8988T (cell line): ENCODE measurements at regions not wholly inside any gene's neighbourhood (a gene's known extent, or its start where the extent isn't known, plus 50 kb on each side); places are given as distances from the start of the nearest gene placed in this dataset.
"Not testable (repeated sequence)": the region's sequence is repeated elsewhere in the genome, so short reads cannot be mapped to it uniquely, and the experiment has no call there.

ENCODE experiments used
- DNase-seq: peaks from one replicate; pipeline ENCODE4 v3.0.0; 2011

DNA sequence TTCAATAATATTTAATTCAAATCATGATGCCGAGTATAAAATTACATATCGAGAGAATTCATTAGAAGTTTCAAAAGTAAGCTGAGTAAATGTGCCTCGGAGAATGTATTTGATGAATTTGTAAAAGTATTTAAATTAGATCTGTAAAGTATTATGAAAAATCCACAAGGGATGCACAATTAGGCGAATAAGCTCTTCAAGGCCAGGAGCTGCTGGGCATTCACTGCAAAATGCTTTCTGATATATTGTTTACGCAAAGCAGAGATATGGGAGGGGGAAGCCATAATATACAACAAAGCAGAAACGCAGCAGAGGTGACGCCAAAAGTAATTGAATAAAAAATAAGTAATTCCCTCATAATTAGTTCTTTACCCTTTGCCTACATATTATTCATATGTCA lies 1121.5 kb upstream of the TENM3 start:
- DNase-seq, result no peak

GRCh38 chr4:181127171-181127570 lies 1116.0 kb upstream of the TENM3 start:
- no peak for DNase-seq

- not testable (repeated sequence) for DNase-seq
Measured at GRCh38 chr4:181130317-181130716, 1112.9 kb upstream of the TENM3 start.

- no peak for DNase-seq
Measured at GRCh38 chr4:181137351-181137750, 1105.9 kb upstream of the TENM3 start.

- no peak for DNase-seq
Measured at GRCh38 chr4:181138116-181138515, 1105.1 kb upstream of the TENM3 start.

DNA sequence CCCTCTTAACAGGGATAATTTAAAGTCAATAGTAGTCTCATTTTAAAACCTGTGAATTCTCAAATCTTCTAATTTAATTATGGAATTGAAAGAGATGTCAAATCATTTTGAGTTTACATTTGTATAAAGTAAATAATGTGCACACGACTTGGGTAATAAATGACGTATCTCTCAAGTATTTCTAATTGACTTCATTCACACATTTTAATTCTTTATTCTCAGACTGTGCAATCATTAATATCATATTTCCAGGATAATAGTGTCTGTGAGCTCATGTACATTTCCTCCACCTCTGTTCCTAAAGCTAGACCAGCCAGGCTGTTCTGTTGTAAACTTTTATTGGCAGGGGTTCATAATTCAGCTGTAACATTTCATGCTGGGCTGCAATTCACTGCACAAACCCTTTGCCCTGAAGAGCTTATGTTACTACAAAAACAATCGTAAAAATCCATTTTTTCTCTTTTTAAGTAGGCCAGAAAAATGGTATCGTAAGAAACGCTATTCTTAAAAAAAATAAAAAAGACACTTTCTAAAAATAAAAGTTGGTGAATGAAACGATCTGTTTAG lies 1103.1 kb upstream of the TENM3 start:
- DNase-seq, result no peak

- no peak for DNase-seq
Measured at GRCh38 chr4:181143250-181143854, 1099.8 kb upstream of the TENM3 start.

DNA sequence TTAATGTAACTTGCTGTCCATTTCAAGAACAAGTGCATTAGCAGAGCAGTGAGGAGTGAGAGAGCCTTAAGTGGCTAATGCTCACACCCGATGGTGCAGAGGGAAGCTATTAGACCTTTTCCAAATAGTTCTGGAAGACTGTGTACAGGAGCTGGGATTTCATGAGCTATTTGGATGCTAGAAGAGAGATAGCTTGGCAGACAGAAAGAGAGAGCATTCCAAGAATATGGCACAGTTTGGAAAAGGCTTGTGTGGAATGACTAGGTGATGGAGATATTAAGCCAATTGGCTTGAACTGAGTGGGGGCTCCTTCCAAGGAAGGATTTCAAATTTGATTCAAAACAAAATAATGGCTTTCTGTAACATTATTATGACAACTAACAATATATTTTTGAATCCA lies 1097.2 kb upstream of the TENM3 start:
- no peak for DNase-seq

DNA sequence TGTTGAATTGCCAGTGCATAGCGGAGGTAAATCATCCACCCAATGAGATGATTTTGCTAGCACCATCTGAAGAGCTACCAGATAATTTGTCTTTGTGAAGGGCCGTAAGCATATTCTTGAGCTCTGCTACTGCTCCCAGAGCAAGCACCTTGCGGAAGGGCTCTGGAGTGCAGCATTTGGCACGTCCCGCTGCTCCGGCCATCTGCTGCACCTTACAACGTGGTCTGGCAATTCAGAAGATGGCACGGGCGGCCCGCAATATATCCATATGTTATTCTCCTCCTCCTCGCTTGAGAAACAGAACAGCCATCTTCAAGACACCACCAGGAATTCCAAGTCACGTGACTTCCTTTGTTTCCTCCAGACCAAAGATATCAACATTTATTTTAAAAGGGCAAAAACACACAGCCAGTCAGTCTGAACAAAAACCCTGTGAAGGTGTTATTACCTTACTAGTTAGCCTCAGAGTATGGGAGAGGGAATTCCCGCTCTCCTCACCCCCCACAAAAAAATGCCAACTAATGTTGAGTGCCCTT lies 1095.7 kb upstream of the TENM3 start:
- DNase-seq, result no peak

DNA sequence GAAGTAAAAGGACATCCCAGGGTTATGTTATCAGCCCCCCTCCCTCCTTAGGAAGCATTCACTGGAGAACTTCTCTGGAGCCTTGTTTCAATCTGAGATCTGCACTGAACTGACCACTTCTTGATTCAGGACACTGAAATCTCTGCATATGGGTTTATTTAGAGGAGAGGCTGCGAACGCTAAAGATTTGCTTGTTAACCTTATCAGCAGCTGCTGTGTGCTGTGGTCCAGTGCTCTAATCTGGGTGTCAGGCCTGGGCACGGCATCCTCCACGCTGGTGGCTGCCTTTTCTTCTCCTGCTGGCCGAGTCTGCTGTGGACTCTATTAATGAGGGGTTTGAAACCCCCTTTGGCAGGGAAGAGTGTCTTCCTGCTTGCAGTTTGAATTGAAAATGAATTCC lies 1094.7 kb upstream of the TENM3 start:
- no peak for DNase-seq

DNA sequence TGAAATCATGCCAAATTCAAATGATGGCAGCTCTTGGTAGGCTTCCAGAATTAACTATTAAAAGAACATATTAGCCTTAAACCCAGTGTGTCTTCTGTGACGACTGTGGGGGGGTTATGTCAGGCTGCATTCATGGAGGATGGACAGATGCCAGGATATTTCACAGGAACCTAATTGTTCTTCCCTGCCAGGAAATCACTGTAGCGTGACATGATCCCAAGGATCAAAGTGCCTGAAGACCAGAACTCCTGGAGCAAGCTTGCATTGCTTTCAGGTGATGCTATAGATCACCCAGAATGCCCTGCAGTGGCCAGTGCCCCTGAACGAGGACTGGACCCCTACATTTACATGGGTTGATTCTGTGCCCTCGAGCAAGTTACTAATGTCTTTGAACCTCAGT lies 1093.0 kb upstream of the TENM3 start:
- no peak for DNase-seq

GRCh38 chr4:181151856-181152255 lies 1091.3 kb upstream of the TENM3 start:
- DNase-seq, result no peak

GRCh38 chr4:181157647-181158046 lies 1085.6 kb upstream of the TENM3 start:
- no peak for DNase-seq

DNA sequence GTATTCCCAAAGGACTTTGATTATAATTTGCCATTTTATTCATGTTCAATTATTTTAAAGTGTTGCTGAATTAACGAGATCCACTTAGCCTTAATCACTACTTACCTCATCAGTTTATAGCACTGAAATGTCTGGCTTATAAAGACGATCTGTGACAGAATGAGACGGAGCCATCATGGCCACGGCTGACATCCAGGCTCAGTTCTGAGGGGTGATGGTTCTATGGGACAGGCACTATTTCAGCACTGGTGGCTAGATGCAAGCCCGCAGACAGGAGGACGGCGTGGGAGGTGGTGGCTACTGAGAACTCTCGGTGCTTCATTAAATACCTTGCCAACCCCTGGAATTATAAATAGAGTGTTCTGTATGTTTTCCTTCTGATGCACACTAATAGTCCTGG lies 1084.2 kb upstream of the TENM3 start:
- DNase-seq, result no peak

GRCh38 chr4:181161669-181162068 lies 1081.5 kb upstream of the TENM3 start:
- no peak for DNase-seq

DNA sequence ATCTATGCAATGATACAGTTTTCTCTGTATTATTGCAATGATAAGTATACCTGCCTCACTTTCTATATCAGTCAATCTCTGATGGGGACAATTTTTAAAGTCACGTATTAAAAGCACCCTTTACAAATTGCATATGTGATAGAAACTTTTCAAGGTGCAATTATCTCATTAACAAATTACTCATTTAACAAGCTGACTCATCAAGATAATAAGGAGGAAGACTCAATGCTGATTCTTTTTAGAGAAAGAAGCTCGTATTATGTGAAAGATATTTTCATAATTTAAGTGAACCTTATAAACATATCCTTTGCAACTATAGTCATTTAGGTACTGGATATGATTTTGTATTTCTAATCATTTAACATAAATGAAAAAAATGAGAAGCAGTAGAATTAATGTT lies 1080.9 kb upstream of the TENM3 start:
- DNase-seq, result no peak

- no peak for DNase-seq
Measured at GRCh38 chr4:181162676-181163075, 1080.5 kb upstream of the TENM3 start.

DNA sequence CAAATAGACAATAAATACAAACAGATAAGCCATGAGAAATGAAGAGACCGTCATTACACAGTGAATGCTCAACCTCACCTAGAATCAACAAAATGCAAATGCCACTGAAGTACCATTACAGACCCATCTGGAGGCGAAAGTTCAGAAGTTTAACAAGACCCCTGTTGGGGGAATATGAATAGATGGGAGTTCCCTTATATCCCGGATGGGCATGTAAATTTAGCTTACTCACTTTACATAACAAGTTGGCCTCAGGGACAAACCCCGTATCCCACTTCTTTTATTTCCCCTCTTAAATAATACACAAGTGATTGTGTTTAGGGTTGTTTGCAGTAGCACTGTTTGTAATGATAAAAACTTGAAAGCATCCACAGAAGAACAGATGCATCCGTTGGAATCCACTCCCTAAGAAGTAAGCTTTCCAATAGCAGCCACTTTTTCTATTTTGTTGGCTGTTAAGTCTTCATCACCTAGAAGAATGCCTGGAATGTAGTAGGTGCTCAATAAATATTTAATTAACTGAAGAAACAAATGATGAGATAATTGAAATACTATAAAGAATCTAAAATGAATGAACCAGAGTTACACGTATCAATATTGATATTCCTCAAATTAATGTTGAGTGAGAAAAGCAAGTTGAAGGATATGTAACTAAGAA lies 1076.3 kb upstream of the TENM3 start:
- no peak for DNase-seq

DNA sequence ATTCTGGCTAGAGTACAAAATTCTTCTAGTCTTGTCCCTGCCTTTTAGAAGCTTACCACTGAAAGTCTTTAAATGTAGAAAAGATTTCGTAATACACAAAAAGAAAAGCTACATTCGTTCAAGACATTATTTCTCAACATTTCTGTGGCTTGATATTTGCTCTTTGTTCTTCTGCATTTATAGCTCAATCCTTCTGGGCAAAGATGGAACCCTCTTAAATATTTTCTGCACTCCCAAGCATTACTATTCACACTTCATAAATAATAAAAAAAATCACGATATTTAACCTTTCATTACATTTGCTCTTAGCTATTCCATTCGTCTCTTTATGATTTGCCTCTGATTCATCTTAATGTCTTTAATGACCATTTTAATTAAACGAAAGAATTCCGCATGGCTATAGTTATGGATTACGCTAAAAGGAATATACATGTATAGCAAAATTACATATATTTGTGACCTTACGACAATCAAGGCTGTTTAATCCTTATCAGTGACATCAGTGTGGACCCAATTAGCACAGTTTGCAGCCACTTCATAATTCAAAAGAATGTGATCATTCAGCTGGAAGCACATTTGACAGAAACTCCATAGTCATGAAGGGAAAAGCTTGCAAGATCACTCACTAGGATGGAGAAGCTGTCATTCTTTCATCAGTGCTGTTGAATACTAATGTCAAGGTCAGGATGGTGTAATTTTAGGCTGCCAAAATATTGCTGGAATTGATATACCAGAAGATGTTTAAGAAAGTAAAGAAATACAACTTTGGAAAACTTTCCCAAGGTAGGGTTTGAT lies 1075.0 kb upstream of the TENM3 start:
- no peak for DNase-seq

DNA sequence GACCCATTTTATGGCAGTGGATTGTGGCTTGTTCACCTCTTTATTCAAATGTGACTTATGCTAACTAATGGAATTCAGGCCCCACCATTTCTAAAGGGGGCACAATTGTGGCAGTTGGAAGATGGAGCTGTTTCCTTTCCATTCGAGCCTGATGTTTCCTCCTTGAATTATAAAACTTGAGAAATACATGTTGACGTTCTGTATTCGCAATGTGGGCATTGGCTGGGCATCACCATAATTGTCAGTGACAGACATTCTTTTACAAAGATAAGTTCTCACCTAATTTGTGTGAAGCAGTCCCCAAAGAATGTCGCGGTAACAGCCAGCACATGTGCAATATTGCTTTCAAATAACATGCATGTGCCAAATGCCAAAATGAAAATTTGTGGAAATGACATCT lies 1070.2 kb upstream of the TENM3 start:
- no peak for DNase-seq

DNA sequence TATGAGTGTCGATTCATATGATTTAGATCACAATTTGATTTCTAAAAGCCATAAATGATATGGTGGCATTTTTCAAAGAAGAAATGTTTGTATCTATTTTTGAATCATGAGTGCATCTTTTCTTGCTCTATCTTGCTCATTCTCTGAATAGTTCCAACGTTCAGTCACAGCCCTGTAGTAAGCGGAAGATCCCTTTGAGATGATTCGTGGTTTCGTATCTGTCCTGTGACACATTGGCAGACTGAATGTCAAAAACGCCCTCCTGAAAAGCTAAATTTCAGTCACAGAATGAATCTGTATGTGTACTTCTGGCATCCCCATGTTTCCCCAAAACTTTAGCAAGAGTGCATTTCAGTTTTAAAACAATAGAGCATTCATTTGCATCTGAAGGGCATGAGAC lies 1066.9 kb upstream of the TENM3 start:
- no peak for DNase-seq

- DNase-seq, result no peak
Measured at GRCh38 chr4:181181331-181181730, 1061.9 kb upstream of the TENM3 start.

- no peak for DNase-seq
Measured at GRCh38 chr4:181189751-181190150, 1053.5 kb upstream of the TENM3 start.
